GM19438 (cell line): ENCODE measurements at regions not wholly inside any gene's neighbourhood (a gene's known extent, or its start where the extent isn't known, plus 50 kb on each side); places are given as distances from the start of the nearest gene placed in this dataset.

Experiments
- ATAC-seq: cut with Tn5 transposase; IDR thresholded peaks from one replicate; pipeline ENCODE4 v1.9.1; 2021; ENCODE audit warnings: low read depth; ENCODE audit not compliant: unreplicated experiment

GRCh38 chr12:102603021-102603420 lies 122.7 kb upstream of the IGF1 start:
- no peak for ATAC-seq

GRCh38 chr12:102602521-102602920 lies 122.2 kb upstream of the IGF1 start:
- ATAC-seq = no peak

GRCh38 chr12:102601621-102602020 lies 121.3 kb upstream of the IGF1 start:
- no peak for ATAC-seq

- no peak for ATAC-seq
These were observed 116.3 kb upstream of the IGF1 start for GRCh38 chr12:102596687-102597086.

GRCh38 chr12:102596031-102596430 lies 115.7 kb upstream of the IGF1 start:
- no peak for ATAC-seq

- no peak for ATAC-seq
These were observed 115.0 kb upstream of the IGF1 start for GRCh38 chr12:102595315-102595714.

- no peak for ATAC-seq
These were observed 112.8 kb upstream of the IGF1 start for GRCh38 chr12:102593134-102593533.

- no peak for ATAC-seq
These were observed 111.8 kb upstream of the IGF1 start for GRCh38 chr12:102592134-102592533.

GRCh38 chr12:102573237-102573636 lies 92.9 kb upstream of the IGF1 start:
- no peak for ATAC-seq

- ATAC-seq = no peak
These were observed 91.5 kb upstream of the IGF1 start for GRCh38 chr12:102571889-102572288.

- no peak for ATAC-seq
These were observed 89.9 kb upstream of the IGF1 start for GRCh38 chr12:102570256-102570655.

GRCh38 chr12:102569803-102570202 lies 89.4 kb upstream of the IGF1 start:
- ATAC-seq = no peak

- no peak for ATAC-seq
These were observed 87.9 kb upstream of the IGF1 start for GRCh38 chr12:102568276-102568675.

GRCh38 chr12:102567031-102567985 lies 86.9 kb upstream of the IGF1 start:
- ATAC-seq = no peak

- ATAC-seq = no peak
These were observed 85.2 kb upstream of the IGF1 start for GRCh38 chr12:102565555-102565954.

- no peak for ATAC-seq
These were observed 83.7 kb upstream of the IGF1 start for GRCh38 chr12:102564026-102564425.

- no peak for ATAC-seq
These were observed 82.6 kb upstream of the IGF1 start for GRCh38 chr12:102562836-102563425.

GRCh38 chr12:102551186-102551585 lies 70.8 kb upstream of the IGF1 start:
- ATAC-seq = no peak

GRCh38 chr12:102549691-102550090 lies 69.3 kb upstream of the IGF1 start:
- no peak for ATAC-seq

- ATAC-seq = no peak
These were observed 68.2 kb upstream of the IGF1 start for GRCh38 chr12:102548543-102548942.

- ATAC-seq = no peak
These were observed 63.4 kb upstream of the IGF1 start for GRCh38 chr12:102543494-102544485.
